ENCODE measurements at regions not wholly inside any gene's neighbourhood (a gene's known extent, or its start where the extent isn't known, plus 50 kb on each side); places are given as distances from the start of the nearest gene placed in this dataset.
"Not testable (repeated sequence)": the region's sequence is repeated elsewhere in the genome, so short reads cannot be mapped to it uniquely, and the experiment has no call there.

- no peak for DNase-seq (ENCODE audit: low spot score)
Measured at GRCh38 chr13:63855457-63856118, 2439.9 kb upstream of the PCDH20 start.

DNA sequence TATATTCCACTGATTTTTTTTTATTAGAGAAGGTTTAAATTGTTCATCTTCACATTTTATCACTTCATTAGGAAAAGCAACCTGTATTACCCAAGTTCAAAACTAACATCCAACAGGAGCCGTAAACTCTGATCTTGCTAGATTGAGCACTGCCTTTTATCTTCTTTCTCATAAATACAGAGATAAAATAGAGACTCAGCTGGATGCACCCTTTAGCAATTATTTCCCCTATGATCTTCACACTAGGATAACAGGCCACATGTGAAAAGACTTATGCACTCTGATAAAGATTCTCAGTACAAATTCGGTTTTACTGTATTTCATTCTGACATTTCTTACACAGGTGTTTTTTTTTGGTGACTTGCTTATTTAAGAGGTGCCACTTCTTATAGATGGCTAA, 2438.2 kb upstream of the PCDH20 start:
- DNase-seq (ENCODE audit: low spot score) = no peak

DNA sequence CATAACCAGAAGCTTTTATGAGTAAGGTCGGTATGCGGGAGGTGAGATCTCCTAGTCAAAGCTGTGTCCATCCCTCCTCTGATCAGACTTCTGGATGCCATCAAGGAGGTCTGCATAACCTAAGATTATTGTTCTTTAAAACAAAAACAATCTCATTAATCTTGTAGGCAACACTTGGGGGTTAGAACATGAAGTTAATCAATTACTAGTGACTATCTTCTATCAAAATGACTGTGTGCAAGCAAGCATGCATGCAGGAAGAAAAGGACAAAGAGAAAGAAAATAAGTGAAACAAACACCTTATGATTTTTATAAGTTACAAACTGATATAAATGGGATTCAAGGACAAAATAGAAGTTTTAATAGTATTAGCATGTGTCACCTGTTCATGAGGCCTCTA, 2435.9 kb upstream of the PCDH20 start:
- no peak for DNase-seq (ENCODE audit: low spot score)

DNA sequence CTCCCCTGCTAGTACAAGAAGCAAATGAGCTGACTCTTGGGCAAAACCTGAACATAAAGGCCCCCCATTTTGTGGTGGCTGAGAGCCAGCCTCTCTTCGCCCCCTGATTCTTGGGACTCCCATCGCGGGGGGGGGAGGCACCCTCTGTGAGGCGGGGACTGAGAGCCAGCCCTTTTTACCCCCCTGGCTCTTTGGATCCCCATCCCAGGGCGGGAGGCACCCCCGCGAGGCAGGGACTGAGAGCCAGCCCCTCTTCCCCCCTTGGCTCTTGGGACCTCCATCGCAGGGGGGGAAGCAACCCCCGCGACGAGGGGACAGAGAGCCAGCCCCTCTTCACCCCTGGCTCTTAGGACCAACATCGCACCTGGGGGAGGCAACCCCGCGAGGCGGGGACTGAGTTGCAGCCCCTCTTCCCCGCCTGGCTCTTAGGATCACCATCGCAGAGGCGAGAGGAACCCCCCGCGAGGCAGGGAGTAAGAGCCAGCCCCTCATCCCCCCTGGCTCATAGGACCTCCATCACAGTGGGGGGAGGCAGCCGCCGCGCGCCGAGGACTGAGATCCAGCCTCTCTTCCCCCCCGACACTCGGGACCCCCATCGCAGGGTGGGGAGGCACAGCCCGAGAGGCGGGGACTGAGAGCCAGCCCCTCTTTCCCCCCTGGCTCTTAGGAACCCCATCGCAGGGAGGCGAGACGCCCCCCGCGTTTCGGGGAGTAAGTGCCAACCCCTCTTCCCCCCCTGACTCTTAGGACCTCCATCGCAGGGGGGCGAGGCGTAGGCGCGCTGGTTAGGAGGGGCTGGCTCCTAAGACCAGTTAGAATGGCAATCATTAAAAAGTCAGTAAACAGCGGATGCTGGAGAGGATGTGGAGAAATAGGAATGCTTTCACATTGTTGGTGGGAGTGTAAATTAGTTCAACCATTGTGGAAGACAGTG, 2428.4 kb upstream of the PCDH20 start:
- no peak for DNase-seq (ENCODE audit: low spot score)

DNA sequence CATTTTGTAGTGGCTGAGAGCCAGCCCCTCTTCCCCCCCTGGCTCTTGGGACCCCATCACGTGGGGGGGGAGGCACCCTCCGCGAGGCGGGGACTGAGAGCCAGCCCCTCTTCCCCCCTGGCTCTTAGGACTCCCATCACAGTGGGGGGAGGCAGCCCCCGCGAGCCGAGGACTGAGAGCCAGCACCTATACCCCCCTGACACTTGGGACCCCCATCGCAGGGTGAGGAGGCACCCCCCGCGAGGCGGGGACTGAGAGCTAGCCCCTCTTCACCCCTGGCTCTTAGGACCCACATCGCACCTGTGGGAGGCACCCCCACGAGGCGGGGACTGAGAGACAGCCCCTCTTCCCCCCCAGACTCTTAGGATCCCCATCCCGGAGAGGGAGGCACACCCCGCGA, 2426.5 kb upstream of the PCDH20 start:
- no peak for DNase-seq (ENCODE audit: low spot score)

- DNase-seq (ENCODE audit: low spot score) = no peak
Measured at GRCh38 chr13:63840551-63841421, 2425.1 kb upstream of the PCDH20 start.

DNA sequence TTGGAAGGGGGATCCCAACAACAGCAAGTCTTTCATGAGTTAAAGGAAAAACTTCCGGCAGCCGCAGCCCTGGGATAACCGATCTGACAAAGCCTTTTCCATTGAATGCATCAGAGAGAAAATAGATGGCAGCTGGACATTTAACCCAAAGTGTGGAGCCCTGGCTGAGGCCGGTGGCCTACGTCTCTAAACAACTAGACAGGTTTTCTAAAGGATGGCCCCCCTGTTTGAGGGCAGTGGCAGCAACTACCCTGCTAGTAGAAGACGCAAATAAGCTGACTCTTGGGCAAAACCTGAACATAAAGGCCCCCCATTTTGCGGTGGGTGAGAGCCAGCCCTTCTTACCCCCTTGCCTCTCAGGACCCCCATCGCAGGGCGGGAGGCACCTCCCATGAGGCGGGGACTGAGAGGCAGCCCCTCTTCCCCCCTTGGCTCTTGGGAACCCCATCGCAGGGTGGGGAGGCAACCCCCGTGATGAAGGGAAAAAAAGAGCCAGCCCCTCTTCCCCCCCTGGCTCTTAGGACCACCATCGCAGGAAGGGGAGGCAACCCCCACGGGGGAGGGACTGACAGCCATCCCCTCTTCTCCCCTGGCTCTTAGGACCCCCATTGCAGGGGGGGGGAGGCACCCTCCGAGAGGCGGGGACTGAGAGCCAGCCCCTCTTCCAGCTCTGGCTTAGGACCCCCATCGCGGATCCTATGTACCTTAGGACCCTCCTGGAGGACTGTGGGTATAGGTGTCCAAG, 2422.9 kb upstream of the PCDH20 start:
- no peak for DNase-seq (ENCODE audit: low spot score)

DNA sequence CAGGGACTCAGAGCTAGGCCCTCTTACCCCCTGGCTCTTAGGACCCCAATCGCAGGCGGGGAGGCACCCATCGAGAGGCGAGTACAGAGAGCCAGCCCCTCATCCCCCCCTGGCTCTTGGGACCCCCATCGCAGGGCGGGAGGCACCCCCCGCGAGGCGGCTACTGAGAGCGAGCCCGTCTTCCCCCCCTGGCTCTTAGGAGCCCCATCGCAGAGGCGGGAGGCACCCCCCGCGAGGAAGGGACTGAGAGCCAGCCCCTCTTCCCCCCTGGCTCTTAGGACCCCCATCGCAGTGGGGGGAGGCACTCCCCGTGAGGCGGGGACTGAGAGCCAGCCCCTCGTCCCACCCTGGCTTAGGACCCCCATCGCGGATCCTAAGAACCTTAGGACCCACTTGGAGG, 2422.1 kb upstream of the PCDH20 start:
- not testable (repeated sequence) for DNase-seq (ENCODE audit: low spot score)

GRCh38 chr13:63829609-63830008, 2414.0 kb upstream of the PCDH20 start:
- not testable (repeated sequence) for DNase-seq (ENCODE audit: low spot score)

DNA sequence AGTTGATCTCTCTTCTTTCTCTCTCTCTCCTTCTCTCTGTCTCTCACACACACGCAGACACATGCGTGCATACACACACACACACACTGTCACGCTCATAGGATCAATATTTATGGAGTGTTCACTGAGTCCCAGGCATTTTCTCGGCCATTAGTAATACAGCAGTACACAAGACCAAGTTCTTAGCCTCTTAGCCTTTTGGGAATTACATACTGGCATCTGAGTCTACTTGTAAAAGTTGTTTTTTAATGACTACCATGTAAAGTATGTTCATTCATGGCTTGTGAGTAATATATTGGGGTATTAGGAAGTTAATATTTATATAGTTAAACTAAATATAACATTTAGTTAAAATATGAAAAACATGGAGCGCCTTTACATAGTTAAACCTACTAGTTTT, 2406.1 kb upstream of the PCDH20 start:
- DNase-seq (ENCODE audit: low spot score) = not testable (repeated sequence)

DNA sequence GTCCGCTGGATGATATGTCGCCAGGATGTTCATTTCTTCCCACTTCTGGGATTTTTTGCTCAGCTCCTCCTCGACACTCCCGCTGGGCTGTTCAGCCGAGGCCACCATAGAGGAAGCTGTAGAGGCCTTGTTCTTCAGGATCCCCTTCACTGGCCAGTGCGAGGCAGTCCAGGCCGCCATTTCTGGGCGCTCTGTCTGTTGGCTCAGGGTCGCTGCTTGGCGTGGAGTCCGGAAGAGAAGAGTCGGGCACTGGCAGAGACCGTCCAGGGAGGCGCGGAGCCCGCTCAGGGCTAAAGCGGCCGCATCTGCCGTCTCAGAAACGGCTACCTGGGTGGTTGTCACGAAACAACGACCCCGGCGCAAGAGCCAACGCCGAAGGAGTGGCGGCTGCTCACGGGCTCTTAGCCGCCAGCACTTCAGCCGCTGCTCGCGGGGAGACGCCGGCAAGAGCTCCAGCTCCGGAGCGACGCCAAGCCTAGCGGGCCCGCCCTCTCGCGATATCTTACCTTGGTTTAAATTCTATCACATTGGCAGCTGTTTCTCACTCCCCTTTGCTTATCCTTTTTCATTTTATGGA, 2395.9 kb upstream of the PCDH20 start:
- not testable (repeated sequence) for DNase-seq (ENCODE audit: low spot score)

DNA sequence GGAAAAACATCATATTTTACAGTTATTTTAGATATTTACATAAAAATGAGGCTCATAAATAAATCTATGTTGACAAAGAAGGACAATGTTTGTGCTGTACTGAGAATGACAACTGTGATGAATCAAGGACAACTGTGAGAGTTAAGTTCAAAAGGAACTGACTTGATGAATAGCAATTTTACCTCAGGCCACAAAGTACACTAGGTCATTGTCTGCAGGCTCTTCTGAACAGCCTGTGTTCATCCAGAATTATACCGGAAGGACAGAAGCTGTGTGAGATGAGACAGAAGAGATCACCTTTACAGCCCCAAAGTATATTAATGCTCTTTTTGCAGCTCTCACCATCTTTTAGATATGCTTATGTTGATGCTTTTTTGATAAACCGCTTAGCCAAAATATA, 2375.5 kb upstream of the PCDH20 start:
- not testable (repeated sequence) for DNase-seq (ENCODE audit: low spot score)

DNA sequence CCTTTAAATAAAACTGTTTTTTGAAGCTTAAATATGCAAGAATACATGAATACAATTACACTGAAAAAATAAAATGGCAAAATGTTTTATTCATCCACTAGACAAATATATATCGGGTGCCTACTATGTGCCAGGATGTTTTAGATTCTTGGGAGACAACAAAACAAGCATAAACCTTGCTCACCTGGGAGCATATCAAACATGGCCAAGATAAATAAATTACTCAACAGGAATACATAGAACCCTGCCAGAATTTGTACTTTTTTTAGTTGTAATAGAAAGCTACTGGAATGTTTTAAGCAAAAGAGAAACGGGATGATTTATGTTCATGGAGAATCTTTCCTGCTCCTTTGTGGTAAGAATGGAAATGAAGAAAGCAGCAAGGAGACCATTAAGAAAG, 2358.5 kb upstream of the PCDH20 start:
- no peak for DNase-seq (ENCODE audit: low spot score)

DNA sequence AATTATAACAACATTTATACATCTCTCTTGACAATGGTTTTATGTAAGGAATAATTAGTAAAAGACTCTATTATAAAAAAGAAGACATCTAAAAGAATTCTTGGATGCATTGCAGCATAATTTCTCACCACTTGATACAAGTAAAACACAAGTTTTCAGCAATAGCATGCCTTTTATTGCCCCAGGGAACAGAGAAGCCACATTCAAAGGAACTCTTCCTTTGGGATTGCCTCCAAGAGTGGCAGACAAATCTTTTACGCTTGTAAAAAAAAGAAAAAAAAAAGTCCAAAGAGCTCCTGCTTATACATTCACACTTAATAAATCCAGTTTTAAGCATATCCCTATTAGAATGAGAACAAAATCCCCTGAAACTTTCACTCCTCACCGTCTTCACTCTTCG, 2357.8 kb upstream of the PCDH20 start:
- no peak for DNase-seq (ENCODE audit: low spot score)

- not testable (repeated sequence) for DNase-seq (ENCODE audit: low spot score)
Measured at GRCh38 chr13:63757683-63758082, 2342.0 kb upstream of the PCDH20 start.

DNA sequence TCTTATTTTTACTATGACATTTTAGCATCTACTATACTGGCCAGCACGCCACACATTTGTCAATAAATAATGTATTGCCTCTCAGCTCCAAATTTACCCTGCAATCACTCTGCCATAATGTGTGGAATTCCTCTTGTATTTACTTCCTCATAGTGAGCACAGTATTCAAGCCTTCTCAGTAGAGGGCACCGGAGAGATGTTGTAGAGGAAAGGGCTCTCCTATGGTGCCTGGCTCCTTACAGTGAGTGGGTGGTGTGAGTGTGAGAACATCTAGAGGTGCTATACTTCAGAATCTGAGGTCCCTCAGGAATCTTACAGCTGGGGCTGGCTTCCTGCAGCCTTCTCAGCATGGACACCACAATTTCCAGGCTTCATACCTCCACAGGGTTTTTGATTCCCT, 2334.2 kb upstream of the PCDH20 start:
- DNase-seq (ENCODE audit: low spot score) = not testable (repeated sequence)

GRCh38 chr13:63741814-63742101, 2326.1 kb upstream of the PCDH20 start:
- DNase-seq (ENCODE audit: low spot score) = not testable (repeated sequence)

DNA sequence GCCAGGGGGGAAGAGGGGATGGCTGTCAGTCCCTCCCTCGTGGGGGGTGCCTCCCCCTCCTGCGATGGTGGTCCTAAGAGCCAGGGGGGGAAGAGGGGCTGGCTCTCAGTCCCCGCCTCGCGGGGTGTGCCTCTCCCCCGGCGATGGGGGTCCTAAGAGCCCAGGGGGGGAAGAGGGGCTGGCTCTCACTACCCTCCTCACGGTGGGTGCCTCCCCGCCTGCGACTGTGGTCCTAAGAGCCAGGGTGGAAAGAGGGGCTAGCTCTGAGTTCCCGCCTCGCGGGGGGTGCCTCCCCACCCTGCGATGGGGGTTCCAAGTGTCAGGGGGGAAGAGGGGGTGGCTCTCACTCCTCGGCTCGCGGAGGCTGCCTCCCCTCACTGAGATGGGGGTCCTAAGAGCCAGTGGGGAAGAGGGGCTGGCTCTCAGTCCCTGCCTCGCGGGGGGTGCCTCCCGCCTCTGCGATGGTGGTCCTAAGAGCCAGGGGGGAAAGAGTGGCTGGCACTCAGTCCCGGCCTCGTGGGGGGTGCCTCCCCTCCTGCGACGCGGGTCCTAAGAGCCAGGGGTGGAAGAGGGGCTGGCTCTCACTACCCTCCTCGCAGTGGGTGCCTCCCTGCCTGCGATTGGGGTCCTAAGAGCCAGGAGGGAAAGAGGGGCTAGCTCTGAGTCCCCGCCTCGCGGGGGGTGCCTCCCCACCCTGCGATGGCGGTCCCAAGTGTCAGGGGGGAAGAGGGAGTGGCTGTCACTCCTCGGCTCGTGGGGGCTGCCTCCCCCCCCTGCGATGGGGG, 2325.6 kb upstream of the PCDH20 start:
- no peak for DNase-seq (ENCODE audit: low spot score)

DNA sequence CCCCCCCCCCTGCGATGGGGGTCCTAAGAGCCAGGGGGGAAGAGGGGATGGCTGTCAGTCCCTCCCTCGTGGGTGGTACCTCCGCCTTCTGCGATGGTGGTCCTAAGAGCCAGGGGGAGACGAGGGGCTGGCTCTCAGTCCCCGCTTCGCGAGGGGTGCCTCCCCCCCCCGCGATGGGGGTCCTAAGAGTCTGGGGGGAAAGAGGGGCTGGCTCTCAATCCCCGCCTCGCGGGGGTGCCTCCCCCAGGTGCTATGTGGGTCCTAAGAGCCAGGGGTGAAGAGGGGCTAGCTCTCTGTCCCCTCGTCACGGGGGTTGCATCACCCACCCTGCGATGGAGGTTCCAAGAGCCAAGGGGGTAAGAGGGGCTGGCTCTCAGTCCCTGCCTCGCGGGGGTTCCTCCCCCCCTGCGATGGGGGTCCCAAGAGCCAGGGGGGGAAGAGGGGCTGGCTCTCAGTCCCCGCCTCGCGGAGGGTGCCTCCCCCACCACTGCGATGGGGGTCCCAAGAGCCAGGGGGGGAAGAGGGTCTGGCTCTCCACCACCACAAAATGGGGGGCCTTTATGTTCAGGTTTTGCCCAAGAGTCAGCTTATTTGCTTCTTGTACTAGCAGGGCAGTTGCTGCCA, 2323.6 kb upstream of the PCDH20 start:
- DNase-seq (ENCODE audit: low spot score) = not testable (repeated sequence)

DNA sequence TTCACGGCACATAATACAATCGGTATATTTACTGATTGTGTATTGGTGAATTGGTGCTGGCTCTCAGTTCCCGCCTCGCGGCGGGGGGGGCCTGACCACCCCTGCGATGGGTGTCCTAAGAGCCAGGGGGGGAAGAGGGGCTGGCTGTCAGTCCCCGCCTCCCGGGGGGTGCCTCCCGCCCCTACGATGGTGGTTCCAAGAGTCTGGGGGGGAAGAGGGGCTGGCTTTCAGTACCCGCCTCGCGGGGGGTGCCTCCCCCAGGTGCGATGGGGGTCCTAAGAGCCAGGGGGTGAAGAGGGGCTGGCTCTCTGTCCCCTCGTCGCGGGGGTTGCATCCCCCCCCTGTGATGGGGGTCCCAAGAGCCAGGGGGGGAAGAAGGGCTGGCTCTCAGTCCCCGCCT, 2321.8 kb upstream of the PCDH20 start:
- no peak for DNase-seq (ENCODE audit: low spot score)

Data from SK-N-DZ (cell line).